GM19035 (cell line): ENCODE measurements at regions not wholly inside any gene's neighbourhood (a gene's known extent, or its start where the extent isn't known, plus 50 kb on each side); places are given as distances from the start of the nearest gene placed in this dataset.
"Not testable (repeated sequence)": the region's sequence is repeated elsewhere in the genome, so short reads cannot be mapped to it uniquely, and the experiment has no call there.

Source experiments
- ATAC-seq: cut with Tn5 transposase; IDR thresholded peaks from one replicate; pipeline ENCODE4 v1.9.1; 2021; ENCODE audit not compliant: unreplicated experiment

DNA sequence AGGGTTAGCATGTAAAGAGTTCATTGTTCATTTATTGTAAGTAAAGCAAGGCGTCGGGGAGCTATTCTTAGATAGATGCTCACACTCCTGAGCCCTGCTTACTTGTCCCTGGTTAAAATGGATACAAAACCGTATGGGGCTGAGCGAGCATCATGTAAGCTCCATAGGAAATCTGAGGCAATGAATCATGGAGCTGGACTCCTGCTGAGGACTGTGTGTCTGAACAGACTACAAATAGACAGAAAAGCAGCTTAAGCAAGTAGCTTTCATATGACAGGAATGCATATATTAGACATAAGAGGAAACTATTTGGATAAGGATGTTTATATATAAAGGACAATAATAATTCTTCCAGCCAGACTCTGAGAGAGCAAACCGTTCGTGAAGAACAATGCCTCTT lies 604.9 kb upstream of the PTBP2 start:
- no peak for ATAC-seq

GRCh38 chr1:96130432-96130831 lies 591.2 kb upstream of the PTBP2 start:
- no peak for ATAC-seq

- ATAC-seq = no peak
Observed at GRCh38 chr1:96144636-96145035, 576.9 kb upstream of the PTBP2 start.

GRCh38 chr1:96145492-96145891 lies 576.1 kb upstream of the PTBP2 start:
- no peak for ATAC-seq

GRCh38 chr1:96152957-96153356 lies 568.6 kb upstream of the PTBP2 start:
- ATAC-seq = not testable (repeated sequence)

GRCh38 chr1:96157101-96157500 lies 564.5 kb upstream of the PTBP2 start:
- no peak for ATAC-seq

GRCh38 chr1:96159379-96159778 lies 562.2 kb upstream of the PTBP2 start:
- ATAC-seq = no peak

DNA sequence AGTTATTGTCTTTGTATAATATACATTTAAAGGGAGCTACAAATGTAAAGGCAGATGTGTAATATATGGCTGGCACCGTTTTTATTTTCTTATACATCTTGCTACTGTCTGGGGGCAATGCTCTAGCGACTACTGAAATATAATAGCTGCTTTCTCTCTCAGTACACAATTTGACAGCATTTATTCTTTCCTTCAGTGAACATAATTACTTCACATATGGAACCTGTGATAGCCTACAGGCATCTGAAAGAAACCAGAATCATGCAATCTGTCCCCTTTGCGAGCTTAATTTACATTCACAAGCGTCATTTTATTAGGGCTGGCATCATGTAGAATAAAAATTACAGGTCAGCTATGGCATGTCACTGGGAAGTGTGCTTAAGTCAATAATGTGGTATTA lies 557.5 kb upstream of the PTBP2 start:
- no peak for ATAC-seq

GRCh38 chr1:96178053-96178452 lies 543.5 kb upstream of the PTBP2 start:
- no peak for ATAC-seq

- ATAC-seq = no peak
Observed at GRCh38 chr1:96183485-96183884, 538.1 kb upstream of the PTBP2 start.

- no peak for ATAC-seq
Observed at GRCh38 chr1:96183928-96184327, 537.7 kb upstream of the PTBP2 start.

GRCh38 chr1:96185181-96185580 lies 536.4 kb upstream of the PTBP2 start:
- no peak for ATAC-seq

DNA sequence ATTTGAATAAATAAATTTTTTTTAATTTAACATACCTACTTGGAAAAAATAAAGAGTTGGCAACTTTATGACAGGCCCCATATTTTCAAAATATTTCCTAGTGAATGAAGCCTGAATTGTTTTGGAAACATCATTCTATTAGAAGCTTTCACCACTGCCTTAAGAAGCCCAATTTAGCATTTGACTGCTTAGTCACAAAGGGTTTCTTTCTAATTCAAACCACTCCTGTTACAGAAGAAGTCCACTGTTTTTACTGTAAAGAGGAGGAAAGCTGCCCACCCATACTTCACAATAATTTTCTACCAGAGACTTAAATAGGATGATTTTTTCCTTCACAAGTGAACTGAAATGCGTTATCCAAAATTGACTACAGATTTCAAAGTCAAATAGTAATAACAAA lies 534.6 kb upstream of the PTBP2 start:
- ATAC-seq = no peak

DNA sequence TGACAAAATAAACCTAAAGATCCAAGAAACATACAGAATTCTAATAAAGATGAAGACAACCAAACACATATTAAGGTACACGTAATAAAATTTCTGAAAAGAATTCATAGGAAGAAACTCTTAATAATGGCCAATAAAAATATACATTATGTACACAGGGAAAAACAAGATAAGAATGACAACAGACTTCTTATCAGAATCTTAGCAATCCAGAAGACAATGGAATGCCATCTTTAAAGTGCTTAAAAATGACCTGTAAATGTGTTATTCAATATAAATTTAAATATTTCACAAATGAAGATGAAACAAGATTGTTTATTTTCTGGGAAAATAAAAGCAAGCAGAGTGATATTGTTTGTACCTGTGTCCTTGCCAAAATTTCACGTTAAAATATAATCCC lies 530.4 kb upstream of the PTBP2 start:
- no peak for ATAC-seq

- no peak for ATAC-seq
Observed at GRCh38 chr1:96206451-96206850, 515.1 kb upstream of the PTBP2 start.

DNA sequence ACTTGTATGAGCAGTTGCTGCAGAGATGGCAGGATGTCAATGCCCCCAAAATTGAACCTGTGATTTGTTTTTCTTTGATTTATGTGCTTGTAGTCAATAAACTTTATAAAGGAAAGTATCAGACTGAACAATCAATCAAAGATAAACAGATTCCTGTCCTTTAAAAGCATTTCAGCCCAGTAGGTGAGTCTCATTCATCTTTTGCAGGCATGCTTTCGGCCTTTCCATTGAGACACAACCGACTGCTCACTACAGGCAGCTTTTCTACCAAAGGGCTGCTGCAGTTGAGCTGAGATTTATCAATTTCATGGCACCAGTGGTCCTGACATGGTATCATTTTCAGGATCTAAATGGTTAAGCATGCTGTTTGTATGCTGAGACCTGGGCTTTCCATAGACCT lies 513.6 kb upstream of the PTBP2 start:
- no peak for ATAC-seq

DNA sequence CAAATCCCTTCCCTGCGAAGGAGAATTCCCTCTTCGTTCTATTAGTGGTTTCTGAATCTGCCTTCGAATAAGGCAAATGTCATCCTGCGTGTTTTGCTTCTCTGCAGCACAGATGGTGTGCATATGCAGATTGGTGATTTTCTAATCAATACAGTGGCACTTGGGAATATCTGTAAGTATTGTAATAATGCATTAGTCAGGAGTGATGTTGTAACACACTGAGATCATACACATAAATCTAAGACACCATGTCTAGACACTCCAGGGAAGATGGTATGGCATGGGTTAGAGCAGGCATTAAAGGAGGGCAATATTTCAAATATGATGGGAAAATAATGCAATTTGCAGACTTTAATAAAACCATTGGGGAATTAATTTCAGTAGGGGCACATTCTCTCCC lies 513.2 kb upstream of the PTBP2 start:
- ATAC-seq = no peak

DNA sequence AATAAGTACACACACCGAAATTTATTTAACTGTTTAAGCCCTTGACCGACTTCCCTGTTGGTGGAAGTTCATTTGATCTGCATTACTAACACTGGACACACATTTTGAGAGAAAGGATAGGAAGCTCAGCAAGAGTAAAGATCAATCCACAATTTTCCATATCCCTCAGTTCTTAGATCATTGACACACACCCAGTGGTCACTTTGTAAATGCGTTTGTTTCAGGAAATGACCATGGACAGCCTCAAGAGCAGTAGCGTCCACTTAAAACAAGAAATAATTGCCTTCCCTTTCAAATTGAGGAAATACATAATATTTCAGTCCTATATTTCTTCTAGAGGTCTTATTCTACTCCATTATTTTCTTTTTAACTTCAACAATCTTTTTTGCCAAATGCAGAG lies 511.5 kb upstream of the PTBP2 start:
- ATAC-seq = no peak

DNA sequence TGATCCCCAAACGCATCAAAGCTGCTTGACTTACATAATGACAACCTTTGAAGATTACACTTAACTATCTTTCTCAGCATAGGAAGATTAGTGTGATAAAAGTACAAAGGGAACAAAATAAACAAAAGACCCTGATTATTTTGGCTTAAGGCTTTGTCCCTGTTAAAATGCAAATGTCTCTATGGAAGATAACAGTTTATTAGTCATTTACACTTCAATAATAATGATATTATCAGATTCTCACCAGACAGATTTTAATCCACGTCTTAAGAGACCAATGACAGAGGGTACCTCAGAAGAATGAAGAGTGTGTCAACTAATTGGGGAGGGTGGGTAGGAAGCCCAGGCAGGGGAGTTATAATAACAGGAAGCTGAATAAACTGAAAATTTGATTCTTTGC lies 510.4 kb upstream of the PTBP2 start:
- no peak for ATAC-seq

GRCh38 chr1:96214982-96215381 lies 506.6 kb upstream of the PTBP2 start:
- no peak for ATAC-seq

DNA sequence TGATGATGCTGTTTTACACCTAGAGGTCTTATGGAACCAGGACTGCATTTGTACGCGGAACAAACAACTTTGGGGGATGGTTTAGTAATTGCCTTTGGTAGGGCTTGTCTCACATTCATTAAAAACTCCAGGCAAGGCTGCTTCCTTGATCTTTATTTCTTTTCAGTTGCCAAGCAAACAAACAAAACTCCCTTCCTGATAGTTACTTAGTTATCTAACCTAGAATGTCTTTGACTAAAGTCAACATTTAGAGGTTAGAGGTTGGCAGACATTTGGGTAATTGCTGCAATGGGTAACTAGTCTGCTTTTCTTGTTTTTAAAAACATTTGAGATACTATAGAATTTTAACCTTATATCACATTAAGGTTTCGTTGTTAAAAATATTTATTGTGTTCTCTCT lies 500.9 kb upstream of the PTBP2 start:
- no peak for ATAC-seq

DNA sequence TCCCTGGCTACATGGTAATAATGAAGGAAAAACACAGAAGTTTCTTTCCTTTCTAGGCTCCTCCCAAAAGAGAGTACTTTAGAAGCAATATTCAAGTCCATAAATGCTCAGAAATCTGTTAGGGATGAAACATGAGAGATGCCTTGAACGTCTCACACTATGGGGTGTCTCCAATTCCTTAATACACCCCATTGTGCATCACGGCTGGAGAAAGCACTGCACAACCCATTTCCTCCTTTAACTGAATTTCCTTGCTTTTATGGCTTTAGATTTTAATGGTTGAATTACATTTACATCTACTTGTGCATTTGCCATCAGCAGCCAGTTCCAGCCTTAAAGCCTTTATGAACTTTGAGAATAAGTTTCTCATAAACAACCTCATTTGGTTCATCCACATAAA lies 498.9 kb upstream of the PTBP2 start:
- no peak for ATAC-seq

DNA sequence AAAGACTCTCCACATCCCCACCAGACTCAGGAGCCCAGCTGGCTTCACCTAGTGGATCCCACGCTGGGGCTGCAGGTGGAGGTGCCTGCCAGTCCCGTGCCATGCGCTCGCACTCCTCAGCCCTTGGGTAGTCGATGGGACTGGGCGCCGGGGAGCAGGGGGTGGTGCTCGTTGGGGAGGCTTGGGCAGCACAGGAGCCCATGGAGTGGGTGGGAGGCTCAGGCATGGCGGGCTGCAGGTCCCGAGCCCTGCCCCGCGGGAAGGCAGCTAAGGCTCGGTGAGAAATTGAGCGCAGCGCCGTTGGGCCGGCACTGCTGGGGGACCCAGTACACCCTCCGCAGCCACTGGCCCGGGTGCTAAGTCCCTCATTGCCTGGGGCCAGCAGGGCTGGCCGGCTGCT lies 497.4 kb upstream of the PTBP2 start:
- ATAC-seq = not testable (repeated sequence)

GRCh38 chr1:96233422-96233821 lies 488.2 kb upstream of the PTBP2 start:
- no peak for ATAC-seq
